MM.1S (cell line): ENCODE measurements at regions not wholly inside any gene's neighbourhood (a gene's known extent, or its start where the extent isn't known, plus 50 kb on each side); places are given as distances from the start of the nearest gene placed in this dataset.

Source experiments
- DNase-seq: peaks from one replicate; pipeline ENCODE4 v3.0.0-alpha.2; 2015
- H2AFZ ChIP-seq: fragments of 300-600 bp; sonication (generic); 2 replicates; pipeline ENCODE4 v1.6.0; 2016; ENCODE audit warnings: antibody characterized with exemption, low read length
- H3F3A ChIP-seq: fragments of 300-600 bp; sonication (generic); 2 replicates; pipeline ENCODE4 v1.6.1; 2016; ENCODE audit warnings: mild to moderate bottlenecking, antibody characterized with exemption, low read length, moderate library complexity, mixed read lengths; ENCODE audit not compliant: insufficient read depth
- H3K27ac ChIP-seq: fragments of 300-600 bp; sonication (generic); 2 replicates; pipeline ENCODE4 v1.5.1; 2016; ENCODE audit warnings: mild to moderate bottlenecking, low read length
- H3K27me3 ChIP-seq: fragments of 300-600 bp; sonication (generic); replicated peaks from 2 replicates; pipeline ENCODE4 v1.6.0; 2016; ENCODE audit warnings: low read length; ENCODE audit not compliant: insufficient read depth
- H3K36me3 ChIP-seq: fragments of 300-600 bp; sonication (generic); replicated peaks from 2 replicates; pipeline ENCODE4 v1.6.1; 2016; ENCODE audit warnings: mild to moderate bottlenecking, low read length, mixed read lengths; ENCODE audit not compliant: insufficient read depth
- H3K4me1 ChIP-seq: fragments of 300-600 bp; sonication (generic); 2 replicates; pipeline ENCODE4 v1.6.1; 2016; ENCODE audit warnings: low read length, mixed read lengths
- H3K4me2 ChIP-seq: fragments of 300-600 bp; sonication (generic); 2 replicates; pipeline ENCODE4 v1.6.0; 2016; ENCODE audit warnings: low read depth, low read length
- H3K4me3 ChIP-seq: fragments of 300-600 bp; sonication (generic); 2 replicates; pipeline ENCODE4 v1.5.1; 2016; ENCODE audit warnings: low read length, mixed read lengths
- H3K79me2 ChIP-seq: fragments of 300-600 bp; sonication (generic); 2 replicates; pipeline ENCODE4 v1.6.1; 2016; ENCODE audit warnings: mixed run types, low read length, mixed read lengths
- H3K9ac ChIP-seq: fragments of 300-600 bp; sonication (generic); 2 replicates; pipeline ENCODE4 v1.6.1; 2016; ENCODE audit warnings: low read length, mixed read lengths
- H3K9me2 ChIP-seq: fragments of 300-600 bp; sonication (generic); replicated peaks from 2 replicates; pipeline ENCODE4 v1.6.1; 2016; ENCODE audit warnings: mild to moderate bottlenecking, low read length, mixed read lengths; ENCODE audit not compliant: insufficient read depth
- H3K9me3 ChIP-seq: fragments of 300-600 bp; sonication (generic); replicated peaks from 2 replicates; pipeline ENCODE4 v1.6.1; 2016; ENCODE audit warnings: mild to moderate bottlenecking, low read length, mixed read lengths; ENCODE audit not compliant: insufficient read depth
- H4K20me1 ChIP-seq: fragments of 300-600 bp; sonication (generic); 2 replicates; pipeline ENCODE4 v1.6.1; 2016; ENCODE audit warnings: mild to moderate bottlenecking, low read length, moderate library complexity, mixed read lengths; ENCODE audit not compliant: insufficient read depth
- EZH2 ChIP-seq: fragments of 300-600 bp; sonication (generic); optimal IDR thresholded peaks from 2 replicates; pipeline ENCODE3; 2017; ENCODE audit warnings: low read depth, mild to moderate bottlenecking, antibody characterized with exemption, low read length, mixed read lengths
- EZH2phosphoT487 ChIP-seq: fragments of 300-600 bp; sonication (generic); IDR thresholded peaks from 2 replicates; pipeline ENCODE4 v1.6.1; 2018; ENCODE audit warnings: antibody characterized with exemption, low read length
- TF ChIP-seq, protein P1 (sequence below): fragments of 300-600 bp; sonication (generic); IDR thresholded peaks from 2 replicates; pipeline ENCODE4 v1.5.1; 2016; ENCODE audit warnings: antibody characterized with exemption, low read length, mixed read lengths

DNA sequence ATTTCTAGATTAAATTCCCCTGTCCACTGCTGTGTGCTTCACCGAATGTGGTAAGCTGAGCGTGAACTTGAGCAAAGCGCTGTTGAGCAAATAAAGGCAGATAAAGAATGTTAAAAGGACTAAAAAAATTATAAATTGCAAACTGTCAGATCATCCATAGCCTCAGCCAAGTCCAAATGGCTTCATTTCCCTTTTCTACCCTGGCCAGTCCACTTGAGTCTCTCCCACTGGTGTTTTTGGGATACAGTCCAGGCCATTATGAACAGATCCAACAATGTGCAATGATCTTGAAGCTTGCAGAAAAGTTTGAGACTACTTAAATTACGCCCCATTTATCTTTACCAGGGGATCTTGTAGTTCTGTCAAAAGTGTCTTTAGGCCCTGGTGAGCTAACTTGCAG is 254.6 kb upstream of the PIK3C3 start:
- Histone ChIP-seq H3F3A (no peaks in the 10 kb centered on the region), H3K4me1 (no peaks in the 10 kb centered on the region), H3K4me3 (no peak overlapping the region), H3K9ac (no peak overlapping the region), H3K9me3 (no peaks in the 10 kb centered on the region), H3K4me2 (no peak overlapping the region), H3K27me3 (no peaks in the 10 kb centered on the region), H4K20me1 (no peaks in the 10 kb centered on the region), H3K79me2 (no peaks in the 10 kb centered on the region), H3K9me2 (no peaks in the 10 kb centered on the region), H3K36me3 (no peaks in the 10 kb centered on the region), H2AFZ (no peak overlapping the region), H3K27ac (no peak overlapping the region)
- DNase-seq, result no peak
- TF ChIP-seq EZH2 (no peak), EZH2phosphoT487 (no peak)
- TF ChIP-seq, protein P1, sequence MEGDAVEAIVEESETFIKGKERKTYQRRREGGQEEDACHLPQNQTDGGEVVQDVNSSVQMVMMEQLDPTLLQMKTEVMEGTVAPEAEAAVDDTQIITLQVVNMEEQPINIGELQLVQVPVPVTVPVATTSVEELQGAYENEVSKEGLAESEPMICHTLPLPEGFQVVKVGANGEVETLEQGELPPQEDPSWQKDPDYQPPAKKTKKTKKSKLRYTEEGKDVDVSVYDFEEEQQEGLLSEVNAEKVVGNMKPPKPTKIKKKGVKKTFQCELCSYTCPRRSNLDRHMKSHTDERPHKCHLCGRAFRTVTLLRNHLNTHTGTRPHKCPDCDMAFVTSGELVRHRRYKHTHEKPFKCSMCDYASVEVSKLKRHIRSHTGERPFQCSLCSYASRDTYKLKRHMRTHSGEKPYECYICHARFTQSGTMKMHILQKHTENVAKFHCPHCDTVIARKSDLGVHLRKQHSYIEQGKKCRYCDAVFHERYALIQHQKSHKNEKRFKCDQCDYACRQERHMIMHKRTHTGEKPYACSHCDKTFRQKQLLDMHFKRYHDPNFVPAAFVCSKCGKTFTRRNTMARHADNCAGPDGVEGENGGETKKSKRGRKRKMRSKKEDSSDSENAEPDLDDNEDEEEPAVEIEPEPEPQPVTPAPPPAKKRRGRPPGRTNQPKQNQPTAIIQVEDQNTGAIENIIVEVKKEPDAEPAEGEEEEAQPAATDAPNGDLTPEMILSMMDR, result no peak

DNA sequence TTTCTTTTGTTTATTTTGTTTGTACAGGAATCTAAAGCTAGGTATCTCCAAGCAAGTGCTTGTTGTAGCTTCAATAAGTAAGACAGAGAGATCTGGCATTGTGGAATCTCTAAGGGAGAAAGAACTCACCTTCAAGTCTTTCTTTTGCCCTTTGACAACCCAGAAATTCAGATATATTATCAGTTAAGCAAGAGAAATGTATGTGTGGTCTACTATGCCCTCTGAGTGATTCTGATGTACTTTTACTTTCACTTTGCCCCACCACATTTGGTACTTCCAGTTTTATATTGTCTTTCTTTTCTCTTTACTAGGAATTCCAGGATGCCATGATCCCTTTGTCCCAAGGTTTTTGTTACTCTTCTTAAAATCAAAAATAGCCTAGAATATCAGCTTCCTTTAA is 259.6 kb upstream of the PIK3C3 start:
- H3K36me3 ChIP-seq, result no peaks in the 10 kb centered on the region
- H3K4me2 ChIP-seq, result peak overlapping the region; percentile 54
- H3F3A ChIP-seq, result no peaks in the 10 kb centered on the region
- no peaks in the 10 kb centered on the region for H3K27me3 ChIP-seq
- peak; percentile 54 for DNase-seq
- no peaks in the 10 kb centered on the region for H3K9me3 ChIP-seq
- no peaks in the 10 kb centered on the region for H3K4me1 ChIP-seq
- no peak overlapping the region for H3K9ac ChIP-seq
- peak overlapping the region; percentile 31 for H3K4me3 ChIP-seq
- peak overlapping the region; percentile 74 for H2AFZ ChIP-seq
- H3K79me2 ChIP-seq, result no peaks in the 10 kb centered on the region
- H3K9me2 ChIP-seq, result no peaks in the 10 kb centered on the region
- no peaks in the 10 kb centered on the region for H4K20me1 ChIP-seq
- H3K27ac ChIP-seq, result no peak overlapping the region
- TF ChIP-seq EZH2 (no peak), EZH2phosphoT487 (no peak)
- TF ChIP-seq, protein P1, result no peak

DNA sequence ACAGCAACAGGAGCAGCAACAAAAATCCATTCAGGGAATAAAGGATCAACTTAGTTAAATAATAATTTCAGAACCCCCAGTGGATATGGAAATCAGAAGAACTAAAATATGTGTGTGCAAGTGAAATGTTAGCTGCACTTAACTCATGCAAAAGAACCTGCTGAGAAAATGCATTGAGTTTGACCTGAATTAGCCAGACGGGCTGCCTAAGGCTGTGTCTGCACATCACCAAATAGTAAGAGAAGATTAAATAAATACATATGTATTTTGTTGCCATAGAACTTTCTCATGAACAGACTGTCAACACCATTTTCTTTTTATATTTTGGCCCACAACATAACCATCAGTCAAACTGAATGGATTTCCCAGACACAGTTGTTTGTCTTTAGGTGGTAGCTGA is 262.0 kb upstream of the PIK3C3 start:
- Histone ChIP-seq H3K9me3 (no peaks in the 10 kb centered on the region), H3K9ac (no peak overlapping the region), H3K27ac (no peak overlapping the region), H3K79me2 (no peaks in the 10 kb centered on the region), H4K20me1 (no peaks in the 10 kb centered on the region), H3K36me3 (no peaks in the 10 kb centered on the region), H3K4me2 (no peak overlapping the region), H3K4me3 (no peak overlapping the region), H3F3A (no peaks in the 10 kb centered on the region), H2AFZ (no peak overlapping the region), H3K27me3 (no peaks in the 10 kb centered on the region), H3K9me2 (no peaks in the 10 kb centered on the region), H3K4me1 (no peaks in the 10 kb centered on the region)
- DNase-seq, result no peak
- TF ChIP-seq EZH2 (no peak), EZH2phosphoT487 (no peak)

DNA sequence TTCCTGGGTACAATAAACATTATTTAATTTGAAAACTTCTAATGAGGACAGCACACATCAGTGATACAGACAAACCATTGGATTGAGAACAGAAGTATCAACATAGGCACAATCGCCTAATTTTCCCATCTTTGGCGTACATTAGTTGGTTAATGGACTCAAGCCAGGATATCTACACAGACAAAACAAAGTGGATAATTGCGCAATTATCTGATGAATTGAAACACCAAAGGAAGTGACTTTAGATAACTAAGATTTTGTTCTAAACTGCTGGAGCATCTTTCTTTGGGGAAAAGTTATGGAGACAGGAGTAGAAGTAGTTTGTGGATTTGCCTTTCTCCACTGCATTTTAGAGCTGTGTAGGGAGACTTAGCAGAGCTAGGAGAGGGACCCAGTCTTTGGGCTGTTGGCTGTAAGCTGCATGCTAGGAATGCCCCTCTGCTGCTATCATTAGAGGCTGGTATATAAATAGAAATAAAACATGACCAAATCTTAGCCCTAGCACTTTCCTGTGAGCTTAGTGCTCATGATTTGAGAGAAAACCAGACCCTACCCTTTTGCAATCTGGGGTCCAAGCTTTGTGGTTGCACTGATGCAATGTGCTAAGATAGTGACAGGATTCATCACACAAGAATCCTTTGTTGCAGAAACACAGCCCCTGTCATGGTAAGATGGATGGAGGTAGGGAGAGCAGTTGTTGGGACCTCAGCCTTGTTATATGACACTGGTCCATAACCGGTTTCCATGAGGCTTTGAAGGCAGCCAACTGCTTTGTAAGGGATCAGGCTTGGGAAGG is 264.5 kb upstream of the PIK3C3 start:
- no peak overlapping the region for H3K27ac ChIP-seq
- H3K4me3 ChIP-seq, result no peak overlapping the region
- no peaks in the 10 kb centered on the region for H3K79me2 ChIP-seq
- no peaks in the 10 kb centered on the region for H3K36me3 ChIP-seq
- H3K27me3 ChIP-seq, result no peaks in the 10 kb centered on the region
- no peaks in the 10 kb centered on the region for H3K9me3 ChIP-seq
- H3K9ac ChIP-seq, result no peak overlapping the region
- DNase-seq, result no peak
- no peaks in the 10 kb centered on the region for H3K9me2 ChIP-seq
- no peaks in the 10 kb centered on the region for H3K4me1 ChIP-seq
- no peaks in the 10 kb centered on the region for H3F3A ChIP-seq
- TF ChIP-seq EZH2 (no peak), EZH2phosphoT487 (no peak)
- TF ChIP-seq, protein P1, result no peak
- no peak overlapping the region for H3K4me2 ChIP-seq
- no peak overlapping the region for H2AFZ ChIP-seq
- H4K20me1 ChIP-seq, result no peaks in the 10 kb centered on the region
